Midbrain (tissue), 1 donor: ENCODE measurements at regions not wholly inside any gene's neighbourhood (a gene's known extent, or its start where the extent isn't known, plus 50 kb on each side); places are given as distances from the start of the nearest gene placed in this dataset.

Experiments
- DNase-seq: peaks from one replicate; lab custom pipeline; 2025; lab: John Stamatoyannopoulos, UW

GRCh38 chr6:164554700-164555476 lies 754.5 kb downstream of the C6orf118 start:
- DNase-seq, result peak; percentile 7

GRCh38 chr6:164554226-164554625 lies 755.2 kb downstream of the C6orf118 start:
- DNase-seq, result no peak

GRCh38 chr6:164551706-164552105 lies 757.7 kb downstream of the C6orf118 start:
- DNase-seq, result no peak

GRCh38 chr6:164547076-164547475 lies 762.3 kb downstream of the C6orf118 start:
- DNase-seq, result no peak

GRCh38 chr6:164546263-164546662 lies 763.1 kb downstream of the C6orf118 start:
- no peak for DNase-seq

GRCh38 chr6:164534070-164534766 lies 775.2 kb downstream of the C6orf118 start:
- DNase-seq, result no peak

GRCh38 chr6:164533045-164533362 lies 776.4 kb downstream of the C6orf118 start:
- no peak for DNase-seq

- no peak for DNase-seq
Observed at GRCh38 chr6:164532198-164533044, 777.0 kb downstream of the C6orf118 start.

GRCh38 chr6:164531736-164532135 lies 777.7 kb downstream of the C6orf118 start:
- no peak for DNase-seq

GRCh38 chr6:164528539-164528938 lies 780.9 kb downstream of the C6orf118 start:
- DNase-seq, result no peak

- DNase-seq, result no peak
Observed at GRCh38 chr6:164523087-164523654, 786.2 kb downstream of the C6orf118 start.

GRCh38 chr6:164520916-164521315 lies 788.5 kb downstream of the C6orf118 start:
- DNase-seq, result no peak

GRCh38 chr6:164507206-164507940 lies 802.0 kb downstream of the C6orf118 start:
- DNase-seq, result no peak

- DNase-seq, result no peak
Observed at GRCh38 chr6:164505425-164505824, 804.0 kb downstream of the C6orf118 start.

GRCh38 chr6:164502833-164503232 lies 806.6 kb downstream of the C6orf118 start:
- DNase-seq, result no peak

GRCh38 chr6:164495882-164496495 lies 813.4 kb downstream of the C6orf118 start:
- DNase-seq, result no peak

GRCh38 chr6:164478426-164478825 lies 831.0 kb downstream of the C6orf118 start:
- DNase-seq, result no peak

GRCh38 chr6:164477790-164478189 lies 831.6 kb downstream of the C6orf118 start:
- no peak for DNase-seq

GRCh38 chr6:164477101-164477500 lies 832.3 kb downstream of the C6orf118 start:
- DNase-seq, result no peak

GRCh38 chr6:164469276-164469949 lies 840.0 kb downstream of the C6orf118 start:
- no peak for DNase-seq

GRCh38 chr6:164455835-164456234 lies 853.6 kb downstream of the C6orf118 start:
- DNase-seq, result no peak
